EL (cell line): ENCODE measurements at regions not wholly inside any gene's neighbourhood (a gene's known extent, or its start where the extent isn't known, plus 50 kb on each side); places are given as distances from the start of the nearest gene placed in this dataset.

ENCODE experiments used
- DNase-seq: peaks from one replicate; pipeline ENCODE4 v3.0.0-alpha.2; 2016

- no peak for DNase-seq
These were observed 79.0 kb upstream of the NKD1 start for GRCh38 chr16:50469121-50469743.

GRCh38 chr16:50468749-50469078 is 79.5 kb upstream of the NKD1 start:
- no peak for DNase-seq

- DNase-seq = no peak
These were observed 80.0 kb upstream of the NKD1 start for GRCh38 chr16:50467943-50468748.

- DNase-seq = no peak
These were observed 80.6 kb upstream of the NKD1 start for GRCh38 chr16:50467559-50467942.

GRCh38 chr16:50466170-50466569 is 82.0 kb upstream of the NKD1 start:
- no peak for DNase-seq

- DNase-seq = no peak
These were observed 83.6 kb upstream of the NKD1 start for GRCh38 chr16:50464325-50465290.

GRCh38 chr16:50463581-50464324 is 84.4 kb upstream of the NKD1 start:
- DNase-seq = no peak

GRCh38 chr16:50462793-50463507 is 85.2 kb upstream of the NKD1 start:
- DNase-seq = no peak

- DNase-seq = no peak
These were observed 86.8 kb upstream of the NKD1 start for GRCh38 chr16:50461400-50461760.

- DNase-seq = no peak
These were observed 87.4 kb upstream of the NKD1 start for GRCh38 chr16:50460538-50461399.

- DNase-seq = no peak
These were observed 88.6 kb upstream of the NKD1 start for GRCh38 chr16:50459496-50460080.

GRCh38 chr16:50458667-50459495 is 89.3 kb upstream of the NKD1 start:
- no peak for DNase-seq

- DNase-seq = no peak
These were observed 89.2 kb upstream of the BRD7 start for GRCh38 chr16:50457979-50458491.

- no peak for DNase-seq
These were observed 88.6 kb upstream of the BRD7 start for GRCh38 chr16:50457423-50457822.

GRCh38 chr16:50455288-50455845 is 86.6 kb upstream of the BRD7 start:
- no peak for DNase-seq

GRCh38 chr16:50453446-50453845 is 84.7 kb upstream of the BRD7 start:
- no peak for DNase-seq

- DNase-seq = no peak
These were observed 83.2 kb upstream of the BRD7 start for GRCh38 chr16:50451951-50452508.

GRCh38 chr16:50450957-50451356 is 82.2 kb upstream of the BRD7 start:
- DNase-seq = no peak

- no peak for DNase-seq
These were observed 81.0 kb upstream of the BRD7 start for GRCh38 chr16:50449800-50450199.
